ENCODE measurements at regions not wholly inside any gene's neighbourhood (a gene's known extent, or its start where the extent isn't known, plus 50 kb on each side); places are given as distances from the start of the nearest gene placed in this dataset.

GRCh38 chr20:22525069-22525820 is 59.1 kb downstream of the FOXA2 start (continued):
- TF ChIP-seq ZNF652 (CRISPR knock-in tag; IDR thresholded peaks at IDR 0.05; ENCODE audit: borderline replicate concordance, low read depth) (peak; percentile 69; the same call in 1 of the 2 replicates), CCAR2 (optimal IDR thresholded peaks at IDR 0.05; ENCODE audit: low read depth, low read length) (no peak), NBN (conservative IDR thresholded peaks at IDR 0.05) (no peak), ZNF790 (CRISPR knock-in tag; IDR thresholded peaks at IDR 0.05; ENCODE audit: borderline replicate concordance) (no peak), RBFOX2 (IDR thresholded peaks at IDR 0.05; ENCODE audit: low read depth, low read length) (no peak), NRL (CRISPR knock-in tag; IDR thresholded peaks at IDR 0.05; ENCODE audit: borderline replicate concordance) (no peak), ZNF468 (CRISPR knock-in tag; IDR thresholded peaks at IDR 0.05) (no peak), ZNF20 (CRISPR knock-in tag; IDR thresholded peaks at IDR 0.05) (0 out of 2 replicates have a peak, but pooled peaks have one; percentile 53), ZNF629 (CRISPR knock-in tag; conservative IDR thresholded peaks at IDR 0.05) (peak; percentile 59), ZNF496 (CRISPR knock-in tag; IDR thresholded peaks at IDR 0.05; ENCODE audit: insufficient replicate concordance) (no peak), ZNF33A (CRISPR knock-in tag; IDR thresholded peaks at IDR 0.05; ENCODE audit: borderline replicate concordance) (no peak), ZNF740 (CRISPR knock-in tag; IDR thresholded peaks at IDR 0.05) (no peak), ZNF12 (CRISPR knock-in tag; IDR thresholded peaks at IDR 0.05) (peak; percentile 60; the same call in 1 of the 2 replicates), TEF (CRISPR knock-in tag; IDR thresholded peaks at IDR 0.05) (0 out of 2 replicates have a peak, but pooled peaks have one; percentile 37), PREB (CRISPR knock-in tag; IDR thresholded peaks at IDR 0.05) (no peak), ZNF558 (CRISPR knock-in tag; IDR thresholded peaks at IDR 0.05; ENCODE audit: borderline replicate concordance) (no peak), ZBTB25 (CRISPR knock-in tag; IDR thresholded peaks at IDR 0.05) (peak; percentile 87), ZNF773 (CRISPR knock-in tag; IDR thresholded peaks at IDR 0.05; ENCODE audit: borderline replicate concordance) (no peak), FOXO1 (CRISPR knock-in tag; IDR thresholded peaks at IDR 0.05) (peak; percentile 87), SALL2 (CRISPR knock-in tag; IDR thresholded peaks at IDR 0.05) (peak; percentile 58; the same call in 1 of the 2 replicates), MIXL1 (CRISPR knock-in tag; IDR thresholded peaks at IDR 0.05) (peak; percentile 96), KMT2A (CRISPR knock-in tag; IDR thresholded peaks at IDR 0.05) (0 out of 2 replicates have a peak, but pooled peaks have one; percentile 37), ZFP82 (CRISPR knock-in tag; IDR thresholded peaks at IDR 0.05; ENCODE audit: borderline replicate concordance) (no peak), ATF3 (CRISPR knock-in tag; IDR thresholded peaks at IDR 0.05) (peak; percentile 48; the same call in 1 of the 2 replicates), TFDP2 (CRISPR knock-in tag; IDR thresholded peaks at IDR 0.05) (peak; percentile 69), ZBTB38 (CRISPR knock-in tag; IDR thresholded peaks at IDR 0.05) (no peak)

All from HepG2 (cell line).